HCEC 1CT (cell line): ENCODE measurements at regions not wholly inside any gene's neighbourhood (a gene's known extent, or its start where the extent isn't known, plus 50 kb on each side); places are given as distances from the start of the nearest gene placed in this dataset.
"Not testable (repeated sequence)": the region's sequence is repeated elsewhere in the genome, so short reads cannot be mapped to it uniquely, and the experiment has no call there.

Experiments
- DNase-seq: peaks from one replicate; pipeline ENCODE4 v3.0.0-alpha.2; 2017

DNA sequence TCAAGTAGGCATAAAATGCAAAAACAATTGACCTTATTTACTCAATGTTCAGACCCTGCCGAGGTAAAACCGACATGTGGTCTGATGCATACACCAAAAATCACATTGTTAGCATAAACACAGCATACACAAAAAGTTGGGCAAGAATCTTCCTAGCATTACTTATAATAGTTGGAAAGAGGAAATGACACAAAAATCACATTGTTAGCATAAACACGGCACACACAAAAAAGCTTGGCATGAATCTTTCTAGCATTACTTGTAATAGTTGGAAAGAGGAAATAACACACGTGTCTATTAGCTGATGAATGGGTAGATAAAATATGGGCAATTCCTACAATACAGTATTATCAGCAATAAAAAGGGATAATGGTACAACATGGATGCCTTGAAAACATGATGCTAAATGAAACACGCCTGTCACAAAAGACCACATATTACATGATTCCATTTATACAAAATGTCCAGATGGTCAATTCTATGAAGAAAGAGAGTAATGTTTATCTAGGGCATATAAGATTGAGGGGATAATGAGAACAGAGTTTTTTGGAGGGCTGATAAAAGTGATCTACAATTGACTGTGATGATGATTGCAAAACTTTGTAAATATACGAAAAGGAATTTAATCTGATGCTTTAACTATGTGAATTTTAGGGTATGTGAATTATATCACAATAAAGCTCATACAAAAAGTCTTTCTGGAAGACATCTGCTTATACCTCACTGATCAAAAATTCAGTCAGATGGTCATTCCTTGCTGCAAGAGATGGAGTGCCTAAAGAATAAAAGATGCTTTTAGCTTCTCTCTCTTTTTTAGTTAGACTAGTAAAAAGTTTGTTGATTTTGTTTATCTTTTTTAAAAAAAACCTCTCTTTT, 1019.5 kb upstream of the CITED2 start:
- peak; percentile 83 for DNase-seq

DNA sequence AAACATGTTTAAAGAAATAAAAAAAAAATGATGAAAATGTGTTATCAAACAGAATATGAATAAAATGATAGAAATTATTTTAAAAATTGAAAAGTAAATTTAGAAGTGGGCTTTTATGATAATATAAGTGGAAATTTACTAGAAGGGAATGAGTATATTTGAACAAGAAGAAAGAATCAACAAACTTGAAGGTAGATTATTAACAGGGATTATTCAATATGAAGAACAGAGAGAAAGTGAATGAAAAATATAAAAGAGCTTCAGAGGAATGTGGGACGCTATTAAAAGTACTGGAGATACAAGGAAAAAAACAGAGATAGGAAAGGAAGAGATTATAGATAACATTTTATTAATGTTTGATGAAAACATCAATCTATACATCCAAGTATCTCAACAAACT, 1014.4 kb upstream of the CITED2 start:
- DNase-seq: no peak

DNA sequence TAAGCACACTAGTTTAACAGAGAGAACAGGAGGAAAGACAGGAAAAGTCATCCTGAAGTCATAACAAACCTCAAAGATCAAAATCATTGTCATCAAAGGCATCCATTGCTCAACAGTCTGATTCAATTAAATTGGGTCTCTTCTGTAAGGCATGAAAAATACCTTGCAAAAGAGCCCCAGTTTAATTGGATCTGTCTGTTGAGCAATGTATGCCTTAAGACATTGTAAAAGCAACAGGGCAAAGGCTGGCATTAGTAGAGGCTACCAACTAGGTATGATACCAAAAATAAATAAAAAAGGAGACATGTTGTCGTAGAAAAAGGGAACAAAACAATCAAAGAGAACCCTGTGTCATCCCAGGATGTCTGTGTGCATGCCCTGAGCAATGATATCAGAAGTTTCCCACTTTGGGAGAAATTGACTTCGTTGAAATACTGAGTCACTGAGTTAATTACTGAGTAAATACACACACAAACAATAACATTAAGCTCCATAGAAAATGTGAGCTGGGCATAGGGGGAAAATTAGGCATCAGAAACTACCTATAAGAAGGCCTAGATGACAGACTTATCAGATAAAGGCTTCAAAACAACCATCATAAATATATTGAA, 1013.8 kb upstream of the CITED2 start:
- no peak for DNase-seq

DNA sequence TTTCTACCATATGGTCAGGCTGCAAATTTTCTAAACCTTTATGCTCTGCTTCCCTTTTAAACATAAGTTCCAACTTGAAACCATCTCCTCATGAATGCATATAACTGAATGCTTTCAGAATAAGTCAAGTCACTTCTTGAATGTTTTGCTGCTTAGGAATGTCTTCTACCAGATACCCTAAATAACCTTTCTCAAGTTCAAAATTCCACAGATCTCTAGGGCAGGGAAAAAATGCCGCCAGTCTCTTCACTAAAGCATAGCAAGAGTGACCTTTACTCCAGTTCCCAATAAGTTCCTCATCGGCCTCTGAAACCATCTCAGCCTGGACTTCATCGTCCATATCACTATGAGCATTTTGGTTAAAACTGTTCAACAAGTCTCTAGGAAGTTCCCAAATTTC, 1011.2 kb upstream of the CITED2 start:
- no peak for DNase-seq

DNA sequence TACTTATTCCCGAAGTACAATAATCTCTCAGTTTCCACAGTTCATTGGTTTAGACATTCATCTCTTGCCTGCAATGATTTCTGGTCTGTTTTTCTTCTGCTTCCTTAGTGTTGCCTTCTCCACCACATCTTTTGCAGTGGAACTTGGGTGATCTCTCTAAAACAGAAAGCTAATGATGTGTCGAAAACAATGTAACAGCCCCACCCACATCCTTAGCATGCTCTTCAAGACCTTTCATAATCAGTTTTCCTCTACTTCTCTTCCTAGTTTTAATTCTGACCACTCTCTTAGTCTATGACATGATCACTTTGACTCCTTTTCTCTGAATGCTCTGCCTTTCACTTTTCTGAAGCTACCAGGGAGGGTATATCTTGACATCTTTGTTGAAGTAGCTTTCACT, 1007.9 kb upstream of the CITED2 start:
- no peak for DNase-seq

DNA sequence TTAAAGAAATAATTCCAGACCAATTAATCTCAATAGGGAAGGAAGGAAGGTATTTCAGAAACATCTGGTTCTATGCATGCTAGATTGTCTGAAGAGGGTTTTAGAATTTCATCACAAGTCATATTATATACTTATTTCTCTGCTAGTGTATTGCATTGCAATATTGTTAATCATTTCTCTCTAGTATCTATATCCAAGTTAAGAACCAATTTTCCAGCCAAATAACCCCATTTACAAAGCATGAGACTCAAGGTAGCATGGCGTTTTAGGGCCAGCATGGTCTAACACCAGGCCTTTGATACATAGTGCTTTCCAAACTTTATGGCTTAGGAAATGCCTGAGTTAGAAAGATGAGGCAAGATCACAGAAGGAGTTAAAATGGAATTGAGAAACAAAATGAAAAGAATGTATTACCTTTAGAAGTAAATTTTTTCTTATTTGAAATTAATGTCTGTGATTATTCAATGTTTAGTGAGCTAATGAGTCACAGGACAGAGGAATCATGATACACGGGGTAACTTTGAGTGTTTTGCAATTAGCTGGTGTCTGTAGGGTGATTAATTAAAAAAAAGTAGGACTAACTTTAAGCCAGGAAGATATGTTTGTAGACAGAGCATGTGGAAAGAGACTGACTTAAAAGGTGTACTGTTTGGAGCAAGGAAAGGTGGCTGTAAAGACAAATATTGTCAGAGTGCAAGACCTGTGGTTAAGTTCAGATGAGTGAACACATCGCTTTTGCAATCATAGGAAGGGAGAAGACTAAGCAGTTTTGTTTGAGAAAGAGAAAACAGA, 1006.2 kb upstream of the CITED2 start:
- DNase-seq: peak; percentile 55

DNA sequence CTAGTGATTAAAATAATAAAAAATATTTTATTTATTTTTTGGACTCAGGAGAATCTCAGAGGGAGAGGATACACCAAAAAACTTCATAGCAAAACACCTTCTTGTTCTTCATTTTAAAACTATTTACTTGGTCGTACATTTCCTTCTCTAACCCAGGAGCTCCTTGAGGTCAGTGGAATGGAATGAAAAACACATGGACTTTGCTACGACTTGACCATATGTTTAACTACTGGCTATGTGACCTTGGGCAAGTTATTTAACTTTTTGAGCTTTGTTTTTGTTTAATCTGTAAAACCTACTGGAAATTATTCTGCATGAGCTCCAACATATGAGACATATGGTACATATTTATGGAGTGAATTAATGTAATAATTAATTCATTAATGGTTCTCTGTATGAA, 1005.5 kb upstream of the CITED2 start:
- peak; percentile 85 for DNase-seq

DNA sequence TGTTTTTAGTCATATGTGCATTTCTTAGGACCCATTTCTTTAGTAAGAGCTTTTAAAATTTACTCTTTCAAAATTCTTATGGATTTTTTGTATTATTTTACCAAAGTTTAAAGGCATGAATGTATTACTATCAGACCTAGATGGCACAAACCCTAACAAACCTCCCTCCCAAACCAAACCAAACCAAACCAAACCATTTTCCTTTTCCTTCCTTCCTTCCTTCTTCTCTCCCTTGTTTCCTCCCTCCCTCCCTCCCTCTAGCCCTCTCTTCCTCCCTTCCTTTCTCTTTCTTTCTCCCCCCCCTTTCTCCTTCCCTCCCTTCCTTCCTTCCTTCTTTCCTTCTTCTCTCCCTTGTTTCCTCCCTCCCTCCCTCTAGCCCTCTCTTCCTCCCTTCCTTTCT, 1001.8 kb upstream of the CITED2 start:
- no peak for DNase-seq

DNA sequence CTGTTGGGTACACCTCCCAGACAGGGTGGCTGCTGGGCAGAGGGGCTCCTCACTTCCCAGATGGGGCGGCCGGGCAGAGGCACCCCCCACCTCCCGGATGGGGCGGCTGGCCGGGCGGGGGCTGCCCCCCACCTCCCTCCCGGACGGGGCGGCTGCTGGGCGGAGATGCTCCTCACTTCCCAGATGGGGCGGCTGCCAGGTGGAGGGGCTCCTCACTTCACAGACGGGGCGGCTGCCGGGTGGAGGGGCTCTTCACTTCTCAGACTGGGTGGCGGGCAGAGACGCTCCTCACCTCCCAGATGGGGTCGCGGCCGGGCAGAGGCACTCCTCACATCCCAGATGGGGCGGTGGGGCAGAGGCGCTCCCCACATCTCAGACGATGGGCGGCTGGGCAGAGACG, 999.3 kb upstream of the CITED2 start:
- not testable (repeated sequence) for DNase-seq

DNA sequence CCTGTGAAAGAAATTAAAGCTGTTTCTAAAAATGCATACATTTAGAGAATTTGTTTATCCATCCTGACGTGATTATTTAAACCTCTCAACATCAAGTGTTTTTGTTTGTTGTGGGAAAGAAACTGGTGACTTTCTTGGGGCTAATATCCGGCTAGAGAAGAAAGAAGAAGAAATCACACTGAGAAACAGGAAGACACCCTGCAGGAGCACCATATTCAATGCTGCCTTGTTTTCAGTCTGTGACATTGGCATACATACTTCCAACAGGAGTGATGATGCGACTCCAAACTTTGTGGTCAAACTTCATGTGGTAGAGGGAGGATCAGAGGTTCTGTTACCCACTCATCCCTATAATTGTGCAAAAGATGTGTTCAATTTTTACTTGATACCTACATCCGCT, 997.6 kb upstream of the CITED2 start:
- no peak for DNase-seq

DNA sequence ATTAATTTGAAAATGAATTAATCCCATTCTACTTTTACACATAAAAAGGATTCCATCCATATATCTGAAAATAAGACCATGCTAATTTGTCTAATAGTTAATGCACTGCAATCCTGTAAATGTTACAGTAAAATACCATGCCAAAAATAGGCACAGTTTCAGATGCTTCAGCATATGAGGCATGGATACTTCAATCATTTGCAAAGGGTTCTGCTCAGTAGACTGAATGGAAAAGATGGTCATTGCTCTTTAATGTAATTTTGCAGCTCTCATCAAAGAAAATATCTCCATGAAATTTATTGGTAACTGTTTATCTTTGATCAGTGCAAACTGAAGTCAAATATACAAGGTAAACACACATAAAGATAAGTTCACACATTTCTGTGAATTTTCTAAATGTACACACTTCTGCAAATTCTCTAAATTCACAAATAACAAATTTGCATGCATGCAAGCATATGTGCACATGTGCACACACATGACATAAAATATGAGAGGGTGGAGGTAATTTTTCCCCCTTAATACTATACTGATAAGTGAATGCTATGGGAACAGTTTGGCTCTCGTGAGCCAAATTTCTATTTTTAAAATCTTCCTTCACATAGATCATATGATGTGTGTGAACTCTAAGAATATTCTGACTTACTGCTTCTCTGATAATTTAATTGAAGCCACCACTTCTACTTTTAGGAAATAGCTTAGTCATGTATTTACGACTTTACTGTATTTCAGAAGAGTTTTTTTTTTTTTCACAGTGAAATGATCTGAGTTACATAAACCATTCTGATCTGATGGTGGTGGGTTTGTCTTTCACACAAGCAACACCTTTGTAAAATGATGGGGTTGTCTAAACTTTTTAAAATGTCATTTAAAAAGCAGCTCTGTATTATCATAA, 996.8 kb upstream of the CITED2 start:
- DNase-seq: no peak

DNA sequence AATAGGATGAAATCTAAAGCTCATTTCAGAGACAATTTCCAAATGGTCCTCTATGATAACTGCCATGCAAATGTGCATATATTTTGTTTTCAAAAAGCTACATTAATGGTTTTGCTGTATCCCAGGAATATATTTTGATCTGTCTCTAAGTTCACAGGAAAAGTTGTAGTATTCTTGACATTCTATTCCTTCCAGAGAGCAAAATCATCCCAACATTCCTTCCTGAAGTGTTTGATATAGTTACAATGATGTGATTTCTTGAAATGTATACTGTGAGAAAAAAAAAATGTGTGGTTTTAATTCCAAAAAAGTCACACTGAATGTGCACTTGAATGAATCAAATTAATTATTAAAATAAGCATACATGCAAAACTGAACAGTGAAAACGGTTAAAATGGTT, 996.0 kb upstream of the CITED2 start:
- no peak for DNase-seq

DNA sequence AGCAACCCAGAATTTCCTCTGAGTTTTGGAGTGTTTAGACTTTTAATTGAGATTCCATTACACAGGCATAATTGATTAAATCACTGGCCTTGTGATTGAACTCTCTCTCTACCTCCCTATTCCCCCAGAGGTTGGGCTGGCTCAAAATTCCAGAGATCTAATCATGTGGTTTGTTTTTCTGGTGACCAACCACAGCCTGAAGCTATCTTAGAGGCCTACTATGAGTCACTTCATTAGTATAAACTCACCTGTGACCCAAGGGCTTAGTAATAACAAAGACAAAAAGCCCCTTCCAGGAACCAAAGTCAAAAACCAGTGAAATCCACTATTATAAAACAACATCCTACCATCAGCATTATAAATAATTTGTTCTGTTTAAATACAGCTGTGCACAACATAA, 992.5 kb upstream of the CITED2 start:
- DNase-seq: peak; percentile 73

DNA sequence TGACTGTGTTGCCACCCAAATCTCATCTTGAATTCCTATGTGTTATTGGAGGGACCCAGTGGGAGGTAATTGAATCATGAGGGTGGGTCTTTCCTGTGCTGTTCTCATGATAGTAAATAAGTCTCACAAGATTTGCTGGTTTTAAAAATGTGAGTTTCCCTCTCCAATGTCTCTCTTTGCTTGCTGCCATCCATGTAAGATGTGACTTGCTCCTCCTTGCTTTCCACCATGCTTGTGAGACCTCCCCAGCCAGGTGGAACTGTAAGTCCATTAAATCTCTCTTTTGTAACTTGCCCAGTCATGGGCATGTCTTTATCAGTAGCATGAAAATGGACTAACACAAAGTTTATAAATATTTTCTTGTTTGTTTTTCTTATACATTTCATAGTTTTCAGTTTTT, 990.5 kb upstream of the CITED2 start:
- no peak for DNase-seq

DNA sequence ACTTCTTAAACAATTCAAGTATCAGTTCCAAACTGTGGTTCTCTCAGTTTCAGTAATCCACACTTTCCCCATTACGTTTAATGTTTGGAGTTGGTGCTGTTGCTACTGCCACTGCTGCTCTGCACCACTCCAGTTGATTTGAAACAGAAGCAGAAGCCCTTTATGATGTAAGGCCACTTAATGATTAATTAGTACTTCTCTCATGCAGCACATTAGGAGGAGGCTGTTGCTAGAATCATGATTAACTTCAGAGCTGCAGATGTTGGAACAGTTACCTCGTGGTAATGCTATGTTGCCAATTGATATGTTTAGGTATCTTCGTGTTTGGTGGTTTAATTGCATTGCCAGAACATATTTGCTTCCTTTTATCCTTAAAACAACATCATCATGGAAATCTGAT, 986.2 kb upstream of the CITED2 start:
- DNase-seq: no peak

DNA sequence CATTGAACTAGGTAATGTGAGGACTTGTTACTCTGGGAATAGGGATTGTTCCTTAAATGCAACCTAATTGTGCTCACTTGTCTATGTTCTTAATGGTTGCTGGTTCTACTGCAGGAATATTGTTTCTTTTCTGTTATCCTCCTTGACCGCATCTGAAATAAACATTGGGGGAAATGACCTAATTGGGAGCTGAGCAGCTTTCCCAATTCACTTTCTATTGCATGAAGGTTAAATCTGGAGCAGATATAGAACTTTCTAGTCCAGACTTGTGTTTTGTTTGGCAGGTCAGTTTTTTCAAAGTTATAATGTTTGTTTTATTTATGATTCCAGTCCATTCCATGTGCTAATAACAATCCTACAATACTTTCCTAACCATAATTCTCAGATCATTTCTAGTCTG, 981.0 kb upstream of the CITED2 start:
- DNase-seq: no peak

DNA sequence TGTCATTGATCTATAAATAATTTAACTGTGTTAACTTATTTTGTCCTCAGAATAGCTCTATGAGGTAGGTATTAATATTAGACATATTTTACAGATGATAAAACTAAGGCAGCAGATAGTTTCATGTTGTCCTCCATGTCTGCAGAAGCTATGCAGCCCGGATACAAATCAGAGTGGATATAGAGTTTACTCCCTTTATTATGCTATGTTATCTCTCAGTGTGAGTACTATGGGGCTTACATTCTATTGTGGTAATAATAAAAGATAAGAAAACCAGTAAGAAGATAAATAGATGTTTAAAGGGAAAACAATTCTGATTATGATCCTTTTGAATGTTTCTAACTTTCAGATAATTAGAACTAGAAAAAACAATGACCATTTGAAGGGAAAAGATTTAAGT, 979.8 kb upstream of the CITED2 start:
- DNase-seq: no peak

DNA sequence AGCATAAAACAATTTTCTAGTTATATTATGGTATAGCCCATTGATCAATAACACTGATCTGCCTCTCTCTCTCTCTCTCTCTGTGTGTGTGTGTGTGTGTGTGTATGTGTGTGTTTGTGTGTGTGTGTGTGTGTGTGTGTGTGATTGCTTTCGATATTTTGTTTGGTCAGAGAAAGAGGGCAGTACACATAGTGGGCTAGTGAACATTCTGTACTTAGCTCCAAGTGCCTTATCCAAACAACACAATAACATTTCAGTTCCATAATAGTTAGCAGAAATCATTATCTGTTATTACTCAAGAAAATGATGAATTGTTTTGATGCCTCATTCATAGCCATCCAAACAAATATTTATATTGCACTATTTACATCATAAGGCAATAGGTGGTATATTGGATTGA, 979.1 kb upstream of the CITED2 start:
- no peak for DNase-seq

DNA sequence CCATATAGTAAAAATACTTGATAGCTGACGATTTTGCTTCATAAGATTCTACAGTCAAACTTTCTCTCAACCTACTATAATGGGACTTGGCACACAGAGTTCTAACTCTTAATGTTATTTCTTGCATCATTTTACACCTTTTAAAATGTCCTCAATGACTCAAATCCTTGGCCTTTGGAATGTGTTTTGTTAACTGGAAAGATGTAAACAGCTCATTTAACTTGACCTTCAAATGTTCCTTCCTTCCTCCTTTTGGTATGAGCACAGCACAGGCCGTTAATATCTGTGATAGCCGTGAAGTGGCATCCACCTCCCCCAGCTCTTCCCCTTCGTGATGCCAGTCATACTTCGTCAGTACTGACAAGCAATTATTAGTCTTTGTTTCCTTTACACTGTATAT, 972.0 kb upstream of the CITED2 start:
- DNase-seq: peak; percentile 69

DNA sequence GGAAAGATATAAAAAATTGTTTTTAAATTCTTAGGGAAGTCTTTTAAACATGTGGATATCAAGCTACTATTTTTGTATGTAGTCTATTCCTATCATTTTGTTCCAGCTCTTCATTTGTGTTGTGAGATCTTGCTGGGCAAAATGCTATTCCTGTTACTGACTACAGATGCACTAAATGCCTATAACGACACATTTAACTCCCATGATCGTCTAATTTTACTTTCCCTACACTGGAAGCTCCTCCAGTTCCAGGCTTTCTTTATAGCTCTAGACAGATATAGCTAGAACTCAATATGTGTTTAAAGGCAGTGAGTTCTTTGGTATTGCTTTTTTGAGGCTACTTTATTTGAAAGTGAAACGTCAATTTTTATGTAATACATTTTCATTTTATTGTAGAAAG, 971.5 kb upstream of the CITED2 start:
- DNase-seq: no peak

DNA sequence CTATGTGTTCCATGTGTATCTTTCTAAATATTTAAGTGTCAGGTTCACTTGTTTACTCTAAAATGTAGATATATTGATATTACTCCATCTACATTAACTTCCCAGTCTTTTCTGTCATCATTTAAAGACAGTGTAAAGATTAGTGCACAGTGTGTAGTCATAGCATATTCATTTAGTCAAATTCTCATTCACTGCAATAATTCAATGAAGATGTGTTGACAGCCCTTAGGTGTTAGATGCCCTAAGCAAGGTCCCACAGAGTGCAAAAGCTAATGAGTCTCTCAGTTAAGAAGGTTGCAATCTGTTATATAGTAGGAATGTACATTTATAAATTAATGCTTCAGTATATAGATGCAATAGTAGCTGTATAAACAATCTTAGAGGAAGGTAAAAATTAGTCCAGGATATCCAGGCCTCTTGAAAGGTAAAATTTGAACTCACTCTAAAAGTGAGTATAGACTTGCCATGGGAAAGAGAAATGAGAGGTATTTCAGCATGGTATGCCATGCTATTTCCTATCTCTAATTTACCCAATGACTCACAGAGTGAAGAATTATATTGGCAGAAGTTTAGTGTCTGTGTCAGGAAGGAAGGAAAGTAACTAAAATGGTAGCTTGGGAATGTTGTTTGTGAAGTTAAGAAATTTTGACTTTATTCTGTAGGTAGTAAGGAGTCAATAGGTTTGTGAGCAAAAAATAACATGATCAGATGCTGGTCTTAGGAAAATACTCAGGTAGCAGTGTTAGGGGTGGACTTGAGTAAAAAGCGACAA, 969.9 kb upstream of the CITED2 start:
- peak; percentile 80 for DNase-seq

DNA sequence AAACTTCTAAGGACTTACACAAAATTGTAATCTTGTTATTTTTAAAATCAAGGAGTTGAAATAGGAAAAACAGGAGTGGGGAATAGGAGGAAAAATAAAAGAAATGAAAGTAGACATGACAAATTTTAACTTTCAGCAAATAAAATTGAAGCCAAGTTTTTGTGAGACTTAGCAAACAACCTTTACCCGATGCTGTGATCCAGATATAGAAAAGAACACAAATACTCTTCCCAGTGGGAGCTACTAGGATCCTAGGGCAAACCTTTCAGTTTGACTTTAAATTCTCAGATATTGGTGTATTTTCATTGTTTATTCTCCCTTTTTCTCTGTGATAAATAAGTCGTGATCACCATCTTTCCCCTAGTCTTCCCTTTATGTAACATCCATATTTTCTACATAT, 968.7 kb upstream of the CITED2 start:
- DNase-seq: no peak
